Left cardiac atrium (tissue), 4 donors: ENCODE measurements at regions not wholly inside any gene's neighbourhood (a gene's known extent, or its start where the extent isn't known, plus 50 kb on each side); places are given as distances from the start of the nearest gene placed in this dataset.

ENCODE experiments used
- ATAC-seq, 2 donors: fragments of 200-7000 bp; cut with Tn5 transposase; one replicate each; pipeline ENCODE4 v1.9.1; 2020; ENCODE audit warnings: mild to moderate bottlenecking in 2 of 2, moderate library complexity in 2 of 2
- DNase-seq: peaks from one replicate; pipeline ENCODE4 v3.0.0-alpha.2; 2020
- intact Hi-C, 2 donors: fragments of 100-400 bp; cut with DNase I; formaldehyde crosslinking; loops; one replicate each; pipeline versions ENCODE4 v1.14.1 to v1.15.1; 2022 to 2023
- donor health status: DM: no; HTN: yes; CAD: no.
- donor health status: DM: no; HTN: yes; CAD: no; lungs with severe emphysema.
- donor health status: DM: yes; HTN: yes; CAD: no.
- donor health status: Dilated cardiomyopathy.

DNA sequence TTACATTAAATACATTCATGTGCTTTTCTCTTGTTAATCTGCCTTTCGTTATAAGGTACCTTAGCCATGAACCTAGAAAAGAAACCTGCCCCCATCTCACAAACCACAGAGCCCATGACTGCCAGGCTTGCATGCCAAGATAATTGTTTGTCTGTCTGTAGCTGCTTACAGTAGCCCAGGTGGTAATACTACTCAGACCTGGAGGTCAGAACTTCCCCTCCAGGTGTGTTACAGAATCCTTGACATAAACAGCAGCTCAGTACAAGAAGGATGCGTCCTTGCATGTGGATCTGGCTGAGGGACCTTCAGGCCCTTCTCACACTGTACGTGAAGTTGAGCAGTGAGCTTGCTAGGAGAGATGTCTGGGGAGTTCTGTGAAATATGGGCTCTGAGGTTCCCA lies 291.4 kb downstream of the CSNK1G3 start:
- ATAC-seq (no peak), DNase-seq (no peak)
- intact Hi-C loops, result no loop called here

DNA sequence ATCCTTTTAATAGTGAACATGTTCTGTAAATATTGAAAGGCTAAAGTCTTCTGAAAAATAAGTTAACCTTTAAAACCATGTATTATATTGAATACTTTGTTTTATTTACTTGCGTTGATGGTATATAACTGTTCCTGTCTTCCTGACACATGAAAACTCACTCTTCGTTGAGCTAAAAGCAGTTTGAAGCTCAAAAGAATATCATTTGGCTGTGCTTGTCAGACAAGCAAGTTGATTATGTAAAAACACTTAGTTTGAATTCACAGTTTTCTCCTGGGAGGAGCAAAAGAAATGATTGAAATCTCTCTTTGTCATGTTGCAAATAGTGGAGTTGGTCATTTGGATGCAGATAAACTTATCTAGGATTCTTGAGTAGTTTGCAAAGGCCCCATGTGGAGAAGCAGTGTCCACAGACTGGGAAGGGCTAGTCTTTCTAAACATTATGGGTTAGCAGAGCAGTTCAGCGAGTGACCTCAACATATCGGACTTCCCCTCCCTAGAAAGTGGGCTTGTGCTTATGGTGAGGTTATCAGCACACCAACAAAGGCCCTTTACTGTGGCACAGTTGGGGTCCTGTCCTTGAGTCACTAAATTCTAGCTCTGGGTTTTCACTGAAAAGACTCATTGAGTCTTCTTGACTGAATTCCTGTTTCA lies 290.4 kb downstream of the CSNK1G3 start:
- DNase-seq (no peak), ATAC-seq (no peak)
- intact Hi-C loops, result no loop called here

DNA sequence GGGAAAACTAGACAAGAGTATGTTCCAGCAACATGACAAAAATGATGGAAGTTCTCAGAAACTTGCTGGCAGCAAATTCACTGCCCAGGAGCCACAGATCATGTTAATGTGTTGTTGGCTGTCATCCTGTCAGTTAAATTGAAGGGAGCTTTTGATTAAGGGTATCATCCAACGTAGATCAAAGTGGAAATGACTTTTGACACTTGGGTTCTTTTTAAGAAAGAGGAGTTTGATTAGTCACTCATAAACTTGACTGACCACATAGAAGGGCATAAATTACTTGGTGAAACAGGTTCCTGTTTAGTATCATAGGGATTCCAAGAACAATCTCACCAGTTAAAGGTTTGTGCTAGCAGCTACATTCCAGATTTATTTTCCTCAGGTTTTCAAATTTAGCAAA lies 288.7 kb downstream of the CSNK1G3 start:
- no peak for DNase-seq
- intact Hi-C loops, result no loop called here
- ATAC-seq, result no peak

DNA sequence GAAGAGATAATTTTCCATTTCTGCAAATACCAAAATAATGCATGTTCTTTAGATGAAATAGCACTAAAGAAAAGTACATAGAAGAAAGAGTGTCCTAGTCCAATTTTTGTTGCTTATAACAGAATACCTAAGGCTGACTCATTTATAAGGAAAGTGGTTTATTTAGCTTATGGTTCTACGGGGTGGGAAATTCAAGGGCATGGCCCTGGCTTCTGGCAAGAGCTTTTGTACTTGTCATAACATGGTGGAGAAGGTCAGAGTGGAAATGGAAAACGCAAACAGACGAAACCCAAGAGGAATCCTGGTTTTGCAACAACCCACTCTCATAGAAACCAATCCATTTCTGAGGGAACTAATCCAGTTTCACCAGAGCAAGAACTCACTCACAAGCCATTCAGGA lies 283.7 kb downstream of the CSNK1G3 start:
- intact Hi-C loops, result no loop called here
- DNase-seq (no peak), ATAC-seq (no peak)

DNA sequence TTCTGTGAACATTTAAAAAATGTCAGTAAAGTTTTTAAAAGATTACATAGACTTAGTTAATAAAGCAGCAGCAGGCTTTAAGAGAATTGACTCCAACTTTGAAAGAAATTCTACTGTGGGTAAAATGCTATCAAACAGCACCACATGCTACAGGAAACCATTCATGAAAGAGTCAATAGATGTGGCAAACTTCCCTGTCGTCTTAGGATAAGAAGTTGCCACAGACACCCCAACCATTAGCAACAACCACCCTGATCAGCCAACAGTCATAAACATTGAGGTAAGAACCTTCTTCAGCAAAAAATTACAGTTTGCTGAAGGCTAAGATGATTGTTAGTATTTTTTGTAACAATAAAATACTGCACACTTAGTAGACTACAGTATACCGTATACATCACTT lies 278.2 kb downstream of the CSNK1G3 start:
- DNase-seq (no peak), ATAC-seq (no peak)
- intact Hi-C loops, result no loop called here

DNA sequence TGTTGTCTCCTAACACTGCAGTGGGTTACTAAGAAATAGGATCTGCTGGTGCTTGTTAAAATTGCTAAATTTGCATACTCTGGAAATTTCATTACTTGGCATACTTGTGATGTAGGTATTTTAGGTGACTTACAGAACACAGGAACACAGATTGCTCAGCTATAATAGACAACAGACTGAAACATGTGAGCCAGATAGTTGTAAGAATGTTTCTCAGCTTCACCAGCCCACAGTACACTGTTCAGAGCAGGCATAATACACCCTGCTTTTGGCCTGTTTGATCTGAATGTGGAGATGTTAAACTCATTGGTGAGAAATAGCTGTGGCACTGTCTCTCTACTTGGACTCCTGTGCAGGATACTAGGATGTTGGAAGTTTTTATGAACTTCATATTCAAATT lies 275.7 kb downstream of the CSNK1G3 start:
- ATAC-seq, result no peak
- no peak for DNase-seq
- intact Hi-C loops, result no loop called here

DNA sequence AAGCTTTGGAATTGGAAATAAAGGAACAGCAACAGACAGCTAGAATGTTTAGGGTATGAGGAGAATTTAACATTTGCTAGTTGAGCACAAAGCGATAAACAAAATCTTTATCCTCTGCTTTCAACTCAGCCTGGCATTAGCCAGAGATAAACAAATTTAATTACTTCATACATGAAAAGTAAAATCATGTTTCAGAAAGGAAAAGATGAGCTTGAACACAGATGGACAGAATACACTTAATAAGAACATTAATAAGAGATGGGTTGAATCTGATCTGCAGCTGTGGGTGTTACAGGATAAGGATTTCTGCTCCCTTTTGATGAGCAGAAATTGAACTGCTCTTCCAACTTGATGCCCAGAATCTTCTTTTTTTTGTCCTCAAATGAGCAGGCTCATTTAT lies 275.2 kb downstream of the CSNK1G3 start:
- no peak for ATAC-seq
- intact Hi-C loops, result no loop called here
- DNase-seq, result no peak

DNA sequence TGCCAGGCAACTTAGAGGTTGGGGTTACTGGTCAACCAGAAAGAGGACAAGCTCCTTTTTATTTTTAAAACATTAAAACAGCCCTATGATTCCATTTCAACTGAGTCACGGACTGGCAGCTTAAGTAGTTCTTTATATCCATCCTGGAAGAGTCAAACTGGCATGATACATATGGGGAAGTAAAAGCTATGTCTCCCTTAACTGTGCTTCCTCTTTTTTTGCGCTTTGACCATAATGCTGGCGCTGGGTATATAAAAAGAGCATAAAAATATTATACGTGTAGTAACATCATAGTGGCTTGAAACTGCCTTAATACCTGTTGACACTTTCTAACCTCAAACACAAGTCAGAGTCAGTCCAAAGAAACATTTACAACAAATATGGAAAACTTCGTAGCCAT lies 274.4 kb downstream of the CSNK1G3 start:
- DNase-seq (no peak), ATAC-seq (no peak)
- intact Hi-C loops, result no loop called here

DNA sequence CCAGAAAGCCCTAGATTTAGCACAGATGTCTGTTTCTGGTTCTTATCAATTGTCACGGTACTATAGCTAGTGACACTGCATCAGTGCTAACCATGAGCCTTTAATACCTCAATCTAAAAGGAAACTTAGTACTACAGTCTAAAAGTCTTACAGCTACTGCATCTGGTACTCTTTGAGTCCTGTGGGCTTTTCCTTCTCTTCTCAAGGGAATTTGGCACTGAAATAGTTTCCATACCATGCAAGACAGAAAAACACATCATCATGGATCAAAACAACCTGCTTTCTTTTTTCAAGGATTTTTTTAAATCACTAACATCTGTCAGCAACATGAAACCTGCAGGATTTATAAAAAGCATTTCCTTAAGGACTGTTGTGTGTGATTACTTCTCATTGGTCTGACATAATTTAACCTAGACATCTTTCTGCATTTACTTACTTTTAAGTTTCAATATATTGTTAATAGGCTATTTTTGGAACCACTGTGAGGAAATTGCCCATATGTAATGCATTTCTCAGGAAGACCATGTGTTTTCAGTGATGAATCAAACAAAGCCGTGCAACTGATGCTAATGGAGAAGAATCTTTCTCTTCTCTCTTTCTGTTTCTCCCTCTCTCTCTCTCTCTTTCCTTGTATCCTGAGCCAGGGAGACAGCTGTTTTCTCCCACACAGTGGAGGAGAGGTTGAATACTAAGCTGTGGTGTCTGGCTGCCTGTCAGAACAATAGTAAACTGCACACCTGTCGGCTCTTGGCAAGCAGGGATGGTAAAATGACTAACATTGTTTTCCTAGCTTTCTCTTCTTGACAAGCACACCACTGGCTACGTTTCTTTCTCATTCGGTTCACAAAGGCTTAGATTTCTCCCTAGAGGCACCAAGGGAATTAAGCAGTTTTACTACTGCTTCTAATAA lies 273.4 kb downstream of the CSNK1G3 start:
- ATAC-seq (peak in 1 of 2 donors; percentile 89), DNase-seq (no peak)
- intact Hi-C loops, result no loop called here

DNA sequence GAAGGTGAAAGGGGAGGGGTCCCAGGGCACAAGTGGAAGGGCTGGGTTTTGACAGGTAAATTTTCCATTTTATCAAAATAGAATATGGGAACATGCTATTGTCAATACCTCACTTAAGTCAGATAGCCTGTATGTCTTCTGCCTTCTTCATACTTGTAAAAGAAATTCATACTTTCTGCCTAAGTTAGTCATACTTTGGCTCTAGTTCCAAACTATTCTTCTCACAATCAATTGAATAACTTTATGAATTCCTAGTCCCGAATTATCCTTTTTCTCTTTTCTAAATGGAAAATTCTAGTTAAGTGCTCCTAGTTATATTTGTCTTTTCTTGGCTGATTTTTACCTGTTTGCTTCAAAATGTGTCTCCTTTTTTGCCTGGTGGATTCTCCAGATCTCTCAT lies 271.4 kb downstream of the CSNK1G3 start:
- no peak for DNase-seq
- ATAC-seq, result no peak
- intact Hi-C loops, result no loop called here

DNA sequence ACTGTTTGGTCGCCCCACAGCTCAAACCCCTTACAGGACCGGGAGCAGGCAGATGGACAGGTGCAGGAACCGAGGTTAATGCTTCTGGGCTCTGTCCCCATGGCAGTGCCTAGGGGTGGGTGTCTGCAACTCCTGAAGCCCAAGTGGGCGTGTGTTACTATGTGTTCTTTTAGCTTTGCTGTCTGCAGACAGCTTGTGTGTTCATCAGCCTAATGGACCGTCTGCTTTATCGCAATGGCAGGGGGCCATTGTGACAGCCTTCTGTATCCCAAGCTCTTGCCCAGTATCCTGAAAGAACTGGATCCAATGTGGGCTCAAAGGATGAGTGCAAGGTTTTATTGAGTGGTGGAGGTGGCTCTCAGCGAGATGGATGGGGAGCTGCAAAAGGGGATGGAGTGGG lies 266.7 kb downstream of the CSNK1G3 start:
- intact Hi-C loops, result no loop called here

DNA sequence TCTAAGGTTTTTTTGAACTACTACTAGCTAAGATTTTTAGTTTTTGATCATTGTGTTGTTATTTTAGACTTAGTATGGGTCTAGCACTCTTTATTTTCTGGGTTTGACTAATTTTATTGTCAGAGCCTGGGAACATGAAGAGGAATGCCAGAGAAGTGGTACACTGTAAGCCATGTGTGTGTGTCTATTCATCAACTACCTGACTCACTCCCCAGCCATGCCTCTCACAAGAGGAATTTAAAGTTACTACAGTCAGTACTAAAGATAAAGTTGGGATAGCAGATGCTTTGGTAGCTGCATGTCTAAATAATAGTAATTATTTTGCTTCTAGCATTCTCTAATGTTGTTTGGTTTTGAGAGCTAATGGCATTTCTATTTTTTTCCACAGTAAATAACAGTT lies 264.8 kb downstream of the CSNK1G3 start:
- DNase-seq, result no peak
- intact Hi-C loops, result no loop called here
- peak in 1 of 2 donors; percentile 47 for ATAC-seq

More for the DNA sequence above, 266.7 kb downstream of the CSNK1G3 start:
- DNase-seq, result no peak
- no peak for ATAC-seq

DNA sequence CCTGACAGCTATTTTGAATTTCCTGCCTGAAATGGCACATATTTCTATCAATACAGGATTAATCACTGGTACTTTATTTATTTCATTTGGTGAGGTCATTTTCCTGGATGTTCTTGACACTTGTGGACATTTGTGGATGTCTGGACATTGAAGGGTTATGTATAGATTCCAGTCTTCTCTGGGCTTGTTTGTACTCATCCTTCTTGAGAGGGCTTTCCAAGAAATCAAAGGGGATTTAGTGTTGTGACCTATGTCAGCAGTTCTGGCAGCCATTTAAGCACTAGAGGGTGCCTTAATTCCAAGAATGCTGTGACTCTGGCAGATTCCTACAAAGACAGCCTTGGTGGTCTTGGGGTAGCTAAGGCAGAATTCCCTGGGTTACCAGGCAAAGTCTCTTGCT lies 259.7 kb downstream of the CSNK1G3 start:
- intact Hi-C loops, result no loop called here
- no peak for ATAC-seq
- no peak for DNase-seq

DNA sequence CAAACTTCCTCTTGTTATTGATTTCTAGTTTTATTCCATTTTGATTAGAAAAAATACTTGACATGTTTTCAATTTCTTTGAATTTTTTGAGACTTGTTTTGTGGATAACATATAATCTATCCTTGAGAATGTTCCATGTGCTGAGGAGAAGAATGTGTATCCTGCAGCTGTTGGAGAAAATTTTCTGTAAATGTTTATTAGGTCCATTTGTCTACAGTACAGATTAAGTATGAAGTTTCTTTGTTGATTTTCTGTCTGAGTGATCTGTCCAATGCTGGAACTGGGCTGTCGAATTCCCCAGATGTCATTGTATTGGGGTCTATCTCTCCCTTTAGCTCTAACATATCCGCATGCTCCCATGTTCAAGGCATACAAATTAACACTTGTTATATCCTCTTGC lies 251.2 kb downstream of the CSNK1G3 start:
- intact Hi-C loops, result no loop called here
- DNase-seq (no peak), ATAC-seq (no peak)

DNA sequence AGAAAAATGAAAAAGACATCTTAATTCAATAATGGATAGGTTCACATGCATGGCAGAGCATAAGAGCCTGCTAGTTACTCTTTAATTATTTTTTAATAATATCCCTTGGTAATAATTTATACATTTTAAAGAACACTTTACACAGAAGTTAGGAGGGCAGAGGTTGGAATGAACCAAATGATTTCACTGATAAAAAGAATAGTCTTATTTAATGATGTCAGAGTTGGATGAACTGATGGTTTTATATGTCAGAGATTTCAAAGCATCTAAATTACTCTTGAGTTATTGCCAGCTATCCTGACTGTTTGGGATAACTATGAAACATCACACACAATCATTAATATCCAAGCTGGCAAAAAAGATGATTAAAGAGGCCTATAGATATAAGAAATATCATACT lies 244.8 kb downstream of the CSNK1G3 start:
- intact Hi-C loops, result no loop called here
- ATAC-seq (no peak), DNase-seq (no peak)

DNA sequence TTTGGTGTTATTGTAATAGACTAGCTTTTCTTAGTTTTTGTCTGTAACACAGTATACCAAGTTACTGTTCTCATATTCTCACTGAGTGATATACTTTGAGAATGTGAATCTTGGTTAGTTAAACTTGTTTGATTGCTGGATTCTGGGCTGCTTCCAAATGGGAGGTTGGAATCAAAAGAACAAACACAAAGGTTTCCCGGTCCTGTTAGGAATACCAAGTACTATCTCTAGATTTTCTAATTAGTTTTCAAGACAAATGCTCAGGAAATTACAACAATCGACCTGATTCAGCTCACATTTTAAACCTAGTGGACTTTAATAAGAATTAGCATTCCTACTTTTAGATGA lies 244.3 kb downstream of the CSNK1G3 start:
- intact Hi-C loops, result no loop called here
- no peak for ATAC-seq
- no peak for DNase-seq

DNA sequence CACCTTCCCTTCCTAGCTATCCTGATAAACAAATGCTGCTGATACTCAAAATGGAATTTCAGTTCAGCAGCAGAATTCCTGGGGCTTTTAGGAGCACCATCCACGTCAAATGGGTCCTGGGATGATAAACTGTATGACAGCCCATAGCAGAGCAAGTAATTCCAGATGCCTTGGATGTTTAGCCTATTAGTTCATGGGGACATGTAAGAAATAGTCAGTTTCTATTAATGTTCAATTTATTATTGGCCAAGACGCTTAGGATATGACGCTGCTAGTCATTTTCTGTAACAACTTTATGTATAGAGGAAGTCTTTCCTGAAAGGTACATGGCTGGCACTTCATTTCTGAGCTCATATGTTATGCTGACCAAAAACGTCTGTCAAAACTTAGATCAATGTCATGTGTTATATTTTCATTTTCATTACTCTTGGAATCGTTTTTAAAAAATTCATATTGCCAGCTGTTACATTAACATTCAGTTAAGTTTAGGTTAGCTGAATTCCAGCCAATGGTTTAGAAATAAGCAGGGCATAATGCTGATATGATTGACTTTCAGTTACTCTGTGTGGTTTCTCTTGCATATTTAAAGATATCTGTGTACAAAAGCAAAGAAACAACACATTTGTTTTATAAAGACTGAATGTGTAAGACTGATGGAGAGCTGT lies 243.8 kb downstream of the CSNK1G3 start:
- ATAC-seq, result peak; percentile 48 to 50
- no peak for DNase-seq
- intact Hi-C loops, result no loop called here

DNA sequence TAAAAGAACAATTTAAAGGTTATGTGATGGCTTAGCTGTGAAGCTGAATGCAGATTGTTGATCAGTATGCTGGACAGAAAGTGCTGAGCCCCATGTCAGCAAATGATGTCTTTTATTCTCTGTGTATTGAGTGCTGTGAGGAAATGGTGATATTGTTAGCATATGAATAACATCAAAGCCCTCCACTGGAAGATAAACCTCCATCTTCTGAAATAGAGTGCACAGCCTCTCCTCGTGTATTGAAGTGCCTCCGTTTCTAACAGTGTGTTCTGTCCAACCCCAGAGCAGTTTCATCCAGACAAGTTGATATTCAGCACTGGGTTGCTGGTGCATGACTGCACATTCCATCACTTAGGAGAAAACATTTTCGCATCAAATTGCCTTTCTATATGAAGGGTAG lies 242.9 kb downstream of the CSNK1G3 start:
- DNase-seq, result no peak
- intact Hi-C loops, result no loop called here
- peak; percentile 33 to 53 for ATAC-seq

DNA sequence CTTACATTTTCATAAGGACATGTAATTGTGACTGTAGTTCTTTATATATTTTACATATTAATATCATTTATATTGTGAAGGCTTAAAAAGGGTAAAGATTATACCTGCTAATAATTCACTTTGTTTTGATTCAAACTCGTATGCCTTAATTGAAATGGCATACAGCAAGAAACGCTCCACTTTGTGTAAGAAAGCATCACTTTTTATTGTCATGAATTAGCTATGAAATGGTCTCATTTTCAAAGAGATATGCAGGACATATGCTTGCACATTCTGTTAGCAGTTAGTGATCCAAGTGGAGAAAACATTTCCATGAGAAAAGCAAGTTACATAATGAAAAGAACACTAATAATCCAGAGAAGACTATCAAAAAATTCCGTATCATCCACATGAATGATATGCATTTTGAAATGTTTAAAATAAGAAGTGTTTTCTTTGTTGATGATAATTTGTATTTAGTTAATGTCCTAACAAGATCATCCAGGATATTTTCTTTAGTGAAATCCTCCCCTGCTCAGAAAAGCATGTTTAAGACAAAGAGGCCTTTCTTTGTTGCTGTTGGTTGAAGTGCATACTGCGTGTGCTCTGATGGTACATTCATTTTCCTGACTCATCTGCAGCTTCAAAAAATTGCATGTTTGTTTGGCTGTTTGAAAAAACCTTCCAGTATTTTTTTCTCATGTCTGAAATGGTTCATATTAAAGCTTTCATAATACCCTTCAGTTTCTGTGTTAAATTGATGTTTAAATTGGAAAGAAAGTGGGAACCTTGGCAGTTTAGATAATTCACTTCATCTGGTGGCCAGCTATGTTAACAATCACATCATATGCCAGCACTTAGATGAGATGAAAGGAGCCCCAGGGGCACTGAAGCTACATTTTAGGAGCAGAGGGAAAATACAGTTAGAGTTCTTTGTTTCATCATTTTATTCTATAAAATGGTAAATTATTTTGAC lies 242.2 kb downstream of the CSNK1G3 start:
- intact Hi-C loops, result no loop called here
- no peak for DNase-seq

More for the DNA sequence above, 242.2 kb downstream of the CSNK1G3 start:
- peak in 1 of 2 donors; percentile 26 for ATAC-seq
